Muscle of back (tissue), 3 donors: ENCODE measurements at regions not wholly inside any gene's neighbourhood (a gene's known extent, or its start where the extent isn't known, plus 50 kb on each side); places are given as distances from the start of the nearest gene placed in this dataset.

Source experiments
- DNase-seq, 3 donors: peaks; one replicate each; pipeline versions ENCODE4 v3.0.0 to v3.0.0-alpha.2; 2013

- no peak for DNase-seq
These were observed 63.9 kb upstream of the BARHL2 start for GRCh38 chr1:90780981-90781380.

GRCh38 chr1:90779573-90779972 lies 62.5 kb upstream of the BARHL2 start:
- no peak for DNase-seq

- no peak for DNase-seq
These were observed 61.4 kb upstream of the BARHL2 start for GRCh38 chr1:90778486-90778885.

GRCh38 chr1:90773812-90774211 lies 56.7 kb upstream of the BARHL2 start:
- DNase-seq: no peak

GRCh38 chr1:90768826-90769225 lies 51.7 kb upstream of the BARHL2 start:
- DNase-seq: no peak

GRCh38 chr1:90768098-90768497 lies 51.0 kb upstream of the BARHL2 start:
- DNase-seq: no peak
